MM.1S (cell line): ENCODE measurements at regions not wholly inside any gene's neighbourhood (a gene's known extent, or its start where the extent isn't known, plus 50 kb on each side); places are given as distances from the start of the nearest gene placed in this dataset.
"Not testable (repeated sequence)": the region's sequence is repeated elsewhere in the genome, so short reads cannot be mapped to it uniquely, and the experiment has no call there.

Experiments
- DNase-seq: peaks from one replicate; pipeline ENCODE4 v3.0.0-alpha.2; 2015
- H2AFZ ChIP-seq: fragments of 300-600 bp; sonication (generic); 2 replicates; pipeline ENCODE4 v1.6.0; 2016; ENCODE audit warnings: antibody characterized with exemption, low read length
- H3F3A ChIP-seq: fragments of 300-600 bp; sonication (generic); 2 replicates; pipeline ENCODE4 v1.6.1; 2016; ENCODE audit warnings: mild to moderate bottlenecking, antibody characterized with exemption, low read length, moderate library complexity, mixed read lengths; ENCODE audit not compliant: insufficient read depth
- H3K27ac ChIP-seq: fragments of 300-600 bp; sonication (generic); 2 replicates; pipeline ENCODE4 v1.5.1; 2016; ENCODE audit warnings: mild to moderate bottlenecking, low read length
- H3K27me3 ChIP-seq: fragments of 300-600 bp; sonication (generic); replicated peaks from 2 replicates; pipeline ENCODE4 v1.6.0; 2016; ENCODE audit warnings: low read length; ENCODE audit not compliant: insufficient read depth
- H3K36me3 ChIP-seq: fragments of 300-600 bp; sonication (generic); replicated peaks from 2 replicates; pipeline ENCODE4 v1.6.1; 2016; ENCODE audit warnings: mild to moderate bottlenecking, low read length, mixed read lengths; ENCODE audit not compliant: insufficient read depth
- H3K4me1 ChIP-seq: fragments of 300-600 bp; sonication (generic); 2 replicates; pipeline ENCODE4 v1.6.1; 2016; ENCODE audit warnings: low read length, mixed read lengths
- H3K4me2 ChIP-seq: fragments of 300-600 bp; sonication (generic); 2 replicates; pipeline ENCODE4 v1.6.0; 2016; ENCODE audit warnings: low read depth, low read length
- H3K4me3 ChIP-seq: fragments of 300-600 bp; sonication (generic); 2 replicates; pipeline ENCODE4 v1.5.1; 2016; ENCODE audit warnings: low read length, mixed read lengths
- H3K79me2 ChIP-seq: fragments of 300-600 bp; sonication (generic); 2 replicates; pipeline ENCODE4 v1.6.1; 2016; ENCODE audit warnings: mixed run types, low read length, mixed read lengths
- H3K9ac ChIP-seq: fragments of 300-600 bp; sonication (generic); 2 replicates; pipeline ENCODE4 v1.6.1; 2016; ENCODE audit warnings: low read length, mixed read lengths
- H3K9me2 ChIP-seq: fragments of 300-600 bp; sonication (generic); replicated peaks from 2 replicates; pipeline ENCODE4 v1.6.1; 2016; ENCODE audit warnings: mild to moderate bottlenecking, low read length, mixed read lengths; ENCODE audit not compliant: insufficient read depth
- H3K9me3 ChIP-seq: fragments of 300-600 bp; sonication (generic); replicated peaks from 2 replicates; pipeline ENCODE4 v1.6.1; 2016; ENCODE audit warnings: mild to moderate bottlenecking, low read length, mixed read lengths; ENCODE audit not compliant: insufficient read depth
- H4K20me1 ChIP-seq: fragments of 300-600 bp; sonication (generic); 2 replicates; pipeline ENCODE4 v1.6.1; 2016; ENCODE audit warnings: mild to moderate bottlenecking, low read length, moderate library complexity, mixed read lengths; ENCODE audit not compliant: insufficient read depth
- CTCF ChIP-seq: fragments of 300-600 bp; sonication (generic); IDR thresholded peaks from 2 replicates; pipeline ENCODE4 v1.5.1; 2016; ENCODE audit warnings: antibody characterized with exemption, low read length, mixed read lengths
- EZH2 ChIP-seq: fragments of 300-600 bp; sonication (generic); optimal IDR thresholded peaks from 2 replicates; pipeline ENCODE3; 2017; ENCODE audit warnings: low read depth, mild to moderate bottlenecking, antibody characterized with exemption, low read length, mixed read lengths
- EZH2phosphoT487 ChIP-seq: fragments of 300-600 bp; sonication (generic); IDR thresholded peaks from 2 replicates; pipeline ENCODE4 v1.6.1; 2018; ENCODE audit warnings: antibody characterized with exemption, low read length

- no peak for DNase-seq
- Histone ChIP-seq H3K9ac (no peak overlapping the region), H3F3A (no peaks in the 10 kb centered on the region), H3K27ac (no peak overlapping the region), H3K27me3 (no peaks in the 10 kb centered on the region), H3K36me3 (no peaks in the 10 kb centered on the region), H3K79me2 (no peaks in the 10 kb centered on the region), H3K4me2 (no peak overlapping the region), H2AFZ (no peak overlapping the region), H3K4me1 (no peaks in the 10 kb centered on the region), H3K9me2 (no peaks in the 10 kb centered on the region), H4K20me1 (no peaks in the 10 kb centered on the region), H3K4me3 (no peak overlapping the region), H3K9me3 (no peaks in the 10 kb centered on the region)
- no peak for TF ChIP-seq CTCF
- TF ChIP-seq EZH2, result no peak
- no peak for TF ChIP-seq EZH2phosphoT487
Observed at GRCh38 chr6:86707545-86708120, 229.7 kb upstream of the HTR1E start.

GRCh38 chr6:86706449-86706848, 230.9 kb upstream of the HTR1E start:
- peak; percentile 24 for TF ChIP-seq CTCF
- no peak for TF ChIP-seq EZH2phosphoT487
- H3K79me2 ChIP-seq, result no peaks in the 10 kb centered on the region
- H3K9ac ChIP-seq, result no peak overlapping the region
- H3K4me2 ChIP-seq, result no peak overlapping the region
- H3K4me1 ChIP-seq, result no peaks in the 10 kb centered on the region
- DNase-seq, result peak; percentile 10
- no peaks in the 10 kb centered on the region for H4K20me1 ChIP-seq
- no peaks in the 10 kb centered on the region for H3K36me3 ChIP-seq
- H2AFZ ChIP-seq, result no peak overlapping the region
- H3K27ac ChIP-seq, result no peak overlapping the region
- no peaks in the 10 kb centered on the region for H3K27me3 ChIP-seq
- H3K9me2 ChIP-seq, result no peaks in the 10 kb centered on the region
- no peaks in the 10 kb centered on the region for H3F3A ChIP-seq
- no peak overlapping the region for H3K4me3 ChIP-seq
- no peaks in the 10 kb centered on the region for H3K9me3 ChIP-seq

- not testable (repeated sequence) for H3K4me1 ChIP-seq, H4K20me1 ChIP-seq, H3K27ac ChIP-seq, H2AFZ ChIP-seq, H3K9me3 ChIP-seq, H3F3A ChIP-seq, H3K9me2 ChIP-seq, H3K36me3 ChIP-seq, H3K27me3 ChIP-seq, H3K4me3 ChIP-seq, H3K79me2 ChIP-seq, H3K9ac ChIP-seq, H3K4me2 ChIP-seq, DNase-seq
Observed at GRCh38 chr6:86701228-86701627, 236.1 kb upstream of the HTR1E start.

- H3F3A ChIP-seq, result peaks cover 20% of the 10 kb centered on the region
- H3K4me1 ChIP-seq, result peaks cover 20% of the 10 kb centered on the region
- no peaks in the 10 kb centered on the region for H3K27me3 ChIP-seq
- H3K9ac ChIP-seq, result no peak overlapping the region
- no peaks in the 10 kb centered on the region for H3K9me3 ChIP-seq
- no peak overlapping the region for H3K4me2 ChIP-seq
- TF ChIP-seq CTCF (no peak), EZH2phosphoT487 (no peak), EZH2 (no peak)
- H3K4me3 ChIP-seq, result no peak overlapping the region
- no peak overlapping the region for H2AFZ ChIP-seq
- H3K9me2 ChIP-seq, result no peaks in the 10 kb centered on the region
- no peak overlapping the region for H3K27ac ChIP-seq
- no peaks in the 10 kb centered on the region for H4K20me1 ChIP-seq
- DNase-seq, result no peak
- no peaks in the 10 kb centered on the region for H3K36me3 ChIP-seq
- H3K79me2 ChIP-seq, result no peaks in the 10 kb centered on the region
Observed at GRCh38 chr6:86686496-86686895, 250.8 kb upstream of the HTR1E start.
